GM21737 (cell line): ENCODE measurements at regions not wholly inside any gene's neighbourhood (a gene's known extent, or its start where the extent isn't known, plus 50 kb on each side); places are given as distances from the start of the nearest gene placed in this dataset.
"Not testable (repeated sequence)": the region's sequence is repeated elsewhere in the genome, so short reads cannot be mapped to it uniquely, and the experiment has no call there.

ENCODE experiments used
- ATAC-seq: cut with Tn5 transposase; IDR thresholded peaks from one replicate; pipeline ENCODE4 v1.9.1; 2021; ENCODE audit warnings: mild to moderate bottlenecking, moderate library complexity; ENCODE audit not compliant: unreplicated experiment

GRCh38 chr2:40043641-40044040 is 264.6 kb upstream of the THUMPD2 start:
- no peak for ATAC-seq

- no peak for ATAC-seq
These were observed 264.1 kb upstream of the THUMPD2 start for GRCh38 chr2:40043191-40043590.

- no peak for ATAC-seq
These were observed 262.6 kb upstream of the THUMPD2 start for GRCh38 chr2:40041422-40042382.

GRCh38 chr2:40039549-40039948 is 260.5 kb upstream of the THUMPD2 start:
- ATAC-seq = no peak

- ATAC-seq = no peak
These were observed 259.6 kb upstream of the THUMPD2 start for GRCh38 chr2:40038646-40039045.

- no peak for ATAC-seq
These were observed 258.2 kb upstream of the THUMPD2 start for GRCh38 chr2:40037303-40037702.

GRCh38 chr2:40036241-40036640 is 257.2 kb upstream of the THUMPD2 start:
- ATAC-seq = no peak

GRCh38 chr2:40034801-40035200 is 255.7 kb upstream of the THUMPD2 start:
- ATAC-seq = no peak

- no peak for ATAC-seq
These were observed 255.1 kb upstream of the THUMPD2 start for GRCh38 chr2:40034198-40034597.

- no peak for ATAC-seq
These were observed 254.7 kb upstream of the THUMPD2 start for GRCh38 chr2:40033781-40034180.

GRCh38 chr2:40032650-40033319 is 253.7 kb upstream of the THUMPD2 start:
- no peak for ATAC-seq

- no peak for ATAC-seq
These were observed 251.5 kb upstream of the THUMPD2 start for GRCh38 chr2:40030456-40030975.

GRCh38 chr2:40028792-40029488 is 249.9 kb upstream of the THUMPD2 start:
- peak; percentile 92 for ATAC-seq

GRCh38 chr2:40027968-40028367 is 248.9 kb upstream of the THUMPD2 start:
- no peak for ATAC-seq

- ATAC-seq = not testable (repeated sequence)
These were observed 246.2 kb upstream of the THUMPD2 start for GRCh38 chr2:40025276-40025675.

- no peak for ATAC-seq
These were observed 241.9 kb upstream of the THUMPD2 start for GRCh38 chr2:40020997-40021396.

- ATAC-seq = no peak
These were observed 237.3 kb upstream of the THUMPD2 start for GRCh38 chr2:40016151-40016885.

- not testable (repeated sequence) for ATAC-seq
These were observed 234.9 kb upstream of the THUMPD2 start for GRCh38 chr2:40013962-40014361.

GRCh38 chr2:40004336-40004735 is 225.3 kb upstream of the THUMPD2 start:
- no peak for ATAC-seq

- no peak for ATAC-seq
These were observed 223.3 kb upstream of the THUMPD2 start for GRCh38 chr2:40002339-40002738.

- ATAC-seq = no peak
These were observed 220.8 kb upstream of the THUMPD2 start for GRCh38 chr2:39999864-40000263.
